COLO829 (cell line): ENCODE measurements at regions not wholly inside any gene's neighbourhood (a gene's known extent, or its start where the extent isn't known, plus 50 kb on each side); places are given as distances from the start of the nearest gene placed in this dataset.

Source experiments
- DNase-seq: peaks from one replicate; pipeline ENCODE4 v3.0.0; 2012; ENCODE audit warnings: low spot score

GRCh38 chrX:110858565-110858964, 62.9 kb upstream of the CHRDL1 start:
- DNase-seq: no peak

- peak; percentile 7 for DNase-seq
These were observed 58.0 kb upstream of the CHRDL1 start for GRCh38 chrX:110853610-110854009.

- DNase-seq: peak; percentile 18
These were observed 56.6 kb upstream of the CHRDL1 start for GRCh38 chrX:110852180-110852579.

- DNase-seq: no peak
These were observed 56.2 kb upstream of the CHRDL1 start for GRCh38 chrX:110851780-110852179.

- peak; percentile 43 for DNase-seq
These were observed 51.7 kb upstream of the CHRDL1 start for GRCh38 chrX:110847334-110847733.

GRCh38 chrX:110846071-110846470, 50.5 kb upstream of the CHRDL1 start:
- DNase-seq: no peak
